ENCODE measurements at regions not wholly inside any gene's neighbourhood (a gene's known extent, or its start where the extent isn't known, plus 50 kb on each side); places are given as distances from the start of the nearest gene placed in this dataset.

DNA sequence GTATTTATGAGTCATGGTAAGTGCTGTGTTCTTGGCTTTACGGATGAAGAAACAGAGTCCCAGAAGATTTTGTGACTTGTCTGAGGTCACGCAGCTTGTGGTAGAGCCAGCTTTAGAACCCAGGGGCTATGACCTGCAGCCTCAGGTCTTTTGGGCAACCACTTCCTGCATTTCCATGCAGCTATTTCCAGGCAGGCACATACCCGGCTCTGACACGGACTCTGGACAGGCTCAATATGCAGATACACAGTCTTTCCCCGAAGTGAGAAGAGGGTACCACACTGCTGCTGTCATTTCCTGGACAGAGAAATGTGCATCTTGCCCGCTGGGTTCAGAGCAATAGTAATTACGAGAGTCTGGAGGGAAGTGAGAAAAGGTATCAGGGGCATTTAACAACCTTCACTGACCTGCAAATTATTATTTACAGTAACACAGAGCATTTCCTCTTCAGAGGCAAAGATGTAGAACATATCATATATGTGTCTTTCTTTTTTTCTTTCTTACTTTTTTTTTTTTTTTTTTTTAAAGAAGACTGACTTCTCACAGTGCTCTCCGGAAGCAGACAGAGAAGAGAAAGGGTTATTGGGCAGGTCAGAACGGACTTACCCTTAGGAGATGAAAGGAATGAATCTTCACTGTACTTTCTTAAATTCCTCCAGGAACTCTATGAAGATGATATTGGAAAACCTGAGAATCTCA is 185.1 kb downstream of the CLIC5 start:
- no peak for DNase-seq (ENCODE audit: low read depth, low spot score)
- in situ Hi-C loops (cut with HindIII; ENCODE audit: low pct_unique_long_range_greater_than_20kb, low sequenced_read_pairs) = no loop called here

- no peak for DNase-seq (ENCODE audit: low read depth, low spot score)
- in situ Hi-C loops (cut with HindIII; ENCODE audit: low pct_unique_long_range_greater_than_20kb, low sequenced_read_pairs) = no loop called here
Measured at GRCh38 chr6:45829873-45830272, 185.8 kb downstream of the CLIC5 start.

DNA sequence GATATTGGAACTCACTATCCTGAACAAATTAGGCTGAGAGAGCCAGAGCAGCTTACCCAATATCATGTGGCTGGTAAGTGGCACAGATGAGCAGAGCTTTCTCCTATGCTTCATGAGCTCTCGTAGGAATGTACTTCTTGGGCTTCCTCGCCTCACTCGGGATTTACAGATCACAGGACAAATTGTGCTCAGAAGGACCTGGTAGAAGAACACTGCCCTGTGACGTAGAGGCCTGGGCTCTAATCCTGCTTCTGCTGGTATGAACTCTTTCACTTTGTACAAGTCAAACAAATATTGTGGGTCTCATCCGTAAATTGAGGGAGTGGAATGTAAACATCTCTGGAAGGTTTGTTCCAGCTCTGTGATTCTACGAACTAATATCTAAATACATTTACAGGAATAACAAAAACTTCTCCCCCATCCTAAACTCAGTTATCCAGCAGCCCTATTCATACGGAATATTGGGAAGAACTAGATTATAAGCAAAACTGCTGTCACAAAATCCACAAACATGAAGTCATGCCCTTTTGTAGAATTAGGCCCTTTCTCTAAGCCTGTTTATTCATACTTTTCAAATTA is 187.6 kb downstream of the CLIC5 start:
- DNase-seq (ENCODE audit: low read depth, low spot score) = no peak
- in situ Hi-C loops (cut with HindIII; ENCODE audit: low pct_unique_long_range_greater_than_20kb, low sequenced_read_pairs) = no loop called here

DNA sequence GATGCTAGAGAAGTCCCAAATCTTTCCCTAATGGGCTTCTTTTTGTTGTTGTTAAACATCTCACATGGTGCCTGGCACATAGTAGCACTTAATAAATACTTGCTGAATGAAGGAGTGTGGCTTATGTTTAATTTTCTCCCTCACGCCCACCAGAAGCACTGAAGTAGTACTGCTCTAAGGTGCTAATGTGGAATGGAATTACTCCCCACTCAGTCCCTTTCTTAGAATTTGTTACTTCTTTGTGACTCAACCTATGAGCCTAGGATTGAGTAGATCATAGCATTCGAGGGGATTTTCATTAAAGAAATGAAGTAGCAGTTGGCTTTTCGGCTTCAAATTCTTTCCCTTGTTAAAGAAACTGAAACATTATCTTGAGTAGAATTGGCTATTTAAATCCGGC is 192.8 kb downstream of the CLIC5 start:
- DNase-seq (ENCODE audit: low read depth, low spot score) = no peak
- in situ Hi-C loops (cut with HindIII; ENCODE audit: low pct_unique_long_range_greater_than_20kb, low sequenced_read_pairs) = no loop called here

- in situ Hi-C loops (cut with HindIII; ENCODE audit: low pct_unique_long_range_greater_than_20kb, low sequenced_read_pairs) = no loop called here
Measured at GRCh38 chr6:45822246-45822812, 193.3 kb downstream of the CLIC5 start.

DNA sequence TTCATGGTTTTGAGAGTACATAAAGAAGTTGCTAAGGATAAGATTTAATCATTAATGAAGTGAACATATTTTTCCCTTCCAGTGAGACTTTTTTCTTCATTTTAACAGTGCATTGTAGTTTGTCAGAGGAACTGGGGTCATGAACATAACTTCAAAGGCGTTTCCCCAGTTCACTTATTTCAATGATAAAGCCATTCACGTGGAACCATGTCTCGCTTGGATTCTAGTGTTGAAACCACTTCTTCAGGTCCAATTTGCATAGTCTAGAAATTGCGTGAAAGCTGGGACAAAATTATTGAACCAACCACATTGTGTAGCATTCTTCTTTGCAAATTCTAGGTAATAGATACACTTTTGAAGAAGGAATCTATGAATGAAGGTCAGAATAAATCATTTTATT is 197.0 kb downstream of the CLIC5 start:
- no peak for DNase-seq (ENCODE audit: low read depth, low spot score)
- in situ Hi-C loops (cut with HindIII; ENCODE audit: low pct_unique_long_range_greater_than_20kb, low sequenced_read_pairs) = no loop called here

More at GRCh38 chr6:45822246-45822812, 193.3 kb downstream of the CLIC5 start:
- DNase-seq (ENCODE audit: low read depth, low spot score) = no peak

DNA sequence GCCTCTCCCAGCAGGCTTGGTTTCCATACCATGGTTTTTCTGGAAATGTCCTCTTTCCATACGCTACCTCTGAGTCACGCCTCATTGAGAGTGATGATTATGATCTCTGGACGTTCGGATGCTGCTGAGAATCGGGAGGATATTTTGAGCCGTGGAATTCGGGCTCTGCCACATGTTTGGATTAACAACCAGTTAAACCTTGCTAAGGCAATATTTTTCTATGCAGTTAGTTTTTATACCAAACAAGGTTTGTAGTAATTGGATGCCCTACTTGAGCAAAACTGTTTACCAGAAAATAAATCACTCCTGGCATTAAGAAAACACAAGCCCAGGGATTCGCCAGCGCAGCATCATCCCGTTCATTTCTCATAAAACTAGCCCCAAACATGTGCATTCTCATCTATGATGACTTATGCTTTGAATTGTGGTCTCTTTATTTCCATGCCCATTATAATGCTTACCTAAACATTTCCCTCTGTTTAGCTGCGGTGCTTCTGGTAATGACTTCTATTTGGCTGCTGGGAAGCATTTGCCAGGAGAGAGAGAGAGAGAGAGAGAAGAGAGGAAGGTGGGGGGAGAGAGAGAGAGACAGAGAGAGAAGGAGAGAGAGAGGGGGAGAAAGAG is 198.9 kb downstream of the CLIC5 start:
- in situ Hi-C loops (cut with HindIII; ENCODE audit: low pct_unique_long_range_greater_than_20kb, low sequenced_read_pairs) = no loop called here

DNA sequence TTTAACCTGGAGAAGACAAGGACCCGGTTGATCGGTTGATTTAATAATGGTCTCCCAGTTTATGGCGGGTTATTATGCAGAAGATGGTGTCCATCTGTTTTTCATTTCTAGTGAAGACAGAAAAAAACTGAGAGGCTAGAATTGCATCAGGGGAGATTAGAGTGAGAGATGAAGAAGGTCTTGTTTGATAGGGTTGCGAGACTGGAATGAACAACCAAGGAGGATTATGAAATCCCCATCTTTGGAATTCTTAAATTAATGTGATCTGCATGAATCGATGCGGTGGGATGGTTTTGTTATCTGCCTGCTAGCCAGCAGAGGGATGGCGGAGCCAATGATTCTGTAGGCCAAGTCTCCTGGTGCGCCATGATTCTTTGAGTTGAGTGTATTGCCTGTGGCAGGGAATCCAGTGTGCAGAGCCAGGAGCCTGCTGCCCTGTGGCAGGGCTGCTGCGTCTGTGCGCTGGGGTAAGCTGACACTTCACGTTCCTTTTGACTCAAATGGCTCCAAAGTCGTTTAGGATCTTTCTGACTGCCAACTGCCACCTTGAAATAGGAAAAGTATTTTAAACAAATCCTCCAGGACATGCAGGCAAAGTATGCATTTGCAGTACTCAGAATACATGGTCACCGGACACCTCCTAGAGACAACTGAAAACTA is 200.1 kb downstream of the CLIC5 start:
- in situ Hi-C loops (cut with HindIII; ENCODE audit: low pct_unique_long_range_greater_than_20kb, low sequenced_read_pairs) = no loop called here
- no peak for DNase-seq (ENCODE audit: low read depth, low spot score)

More for the DNA sequence above, 198.9 kb downstream of the CLIC5 start:
- no peak for DNase-seq (ENCODE audit: low read depth, low spot score)

DNA sequence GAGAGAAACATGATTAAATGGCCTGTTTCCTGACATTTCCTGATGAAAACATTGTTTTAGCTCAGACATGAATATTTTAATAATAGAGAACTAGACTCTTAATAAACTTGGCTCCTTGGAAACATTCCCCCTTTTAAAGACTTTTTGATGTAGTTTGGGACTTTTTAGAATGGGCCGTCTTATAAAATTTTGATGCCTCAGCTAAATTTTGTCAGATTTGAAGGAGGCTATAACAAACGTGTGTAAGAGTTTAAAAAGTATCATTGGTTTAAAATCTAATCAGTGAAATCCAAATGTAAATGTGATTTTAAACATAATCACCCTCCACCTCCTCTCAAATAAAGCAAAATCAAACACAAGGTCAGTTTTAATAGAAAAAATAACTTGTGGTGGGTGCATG is 200.9 kb downstream of the CLIC5 start:
- DNase-seq (ENCODE audit: low read depth, low spot score) = no peak
- in situ Hi-C loops (cut with HindIII; ENCODE audit: low pct_unique_long_range_greater_than_20kb, low sequenced_read_pairs) = no loop called here

GRCh38 chr6:45813943-45814342 is 201.7 kb downstream of the CLIC5 start:
- no peak for DNase-seq (ENCODE audit: low read depth, low spot score)
- in situ Hi-C loops (cut with HindIII; ENCODE audit: low pct_unique_long_range_greater_than_20kb, low sequenced_read_pairs) = no loop called here

- in situ Hi-C loops (cut with HindIII; ENCODE audit: low pct_unique_long_range_greater_than_20kb, low sequenced_read_pairs) = no loop called here
- DNase-seq (ENCODE audit: low read depth, low spot score) = peak; percentile 91
Measured at GRCh38 chr6:45812922-45813321, 202.7 kb downstream of the CLIC5 start.

DNA sequence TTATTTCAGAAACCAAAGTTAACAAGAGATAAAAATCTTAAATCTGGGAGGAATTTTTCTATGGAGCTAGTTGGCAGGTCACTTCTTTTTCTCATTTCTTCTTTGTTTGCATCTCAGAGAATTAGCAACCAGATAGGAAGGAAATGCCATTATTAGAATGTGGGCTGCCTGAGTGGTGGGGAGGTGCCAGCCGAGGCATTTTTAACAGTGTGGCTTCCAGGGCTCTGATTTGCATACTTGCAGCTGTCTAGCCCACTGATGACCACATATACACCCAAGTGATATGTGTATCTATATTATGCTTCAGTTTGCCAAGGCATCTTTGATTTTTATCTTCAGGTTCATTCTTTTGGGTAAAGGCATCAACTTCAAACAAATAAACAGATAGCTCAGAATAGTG is 206.7 kb downstream of the CLIC5 start:
- in situ Hi-C loops (cut with HindIII; ENCODE audit: low pct_unique_long_range_greater_than_20kb, low sequenced_read_pairs) = no loop called here
- DNase-seq (ENCODE audit: low read depth, low spot score) = no peak

DNA sequence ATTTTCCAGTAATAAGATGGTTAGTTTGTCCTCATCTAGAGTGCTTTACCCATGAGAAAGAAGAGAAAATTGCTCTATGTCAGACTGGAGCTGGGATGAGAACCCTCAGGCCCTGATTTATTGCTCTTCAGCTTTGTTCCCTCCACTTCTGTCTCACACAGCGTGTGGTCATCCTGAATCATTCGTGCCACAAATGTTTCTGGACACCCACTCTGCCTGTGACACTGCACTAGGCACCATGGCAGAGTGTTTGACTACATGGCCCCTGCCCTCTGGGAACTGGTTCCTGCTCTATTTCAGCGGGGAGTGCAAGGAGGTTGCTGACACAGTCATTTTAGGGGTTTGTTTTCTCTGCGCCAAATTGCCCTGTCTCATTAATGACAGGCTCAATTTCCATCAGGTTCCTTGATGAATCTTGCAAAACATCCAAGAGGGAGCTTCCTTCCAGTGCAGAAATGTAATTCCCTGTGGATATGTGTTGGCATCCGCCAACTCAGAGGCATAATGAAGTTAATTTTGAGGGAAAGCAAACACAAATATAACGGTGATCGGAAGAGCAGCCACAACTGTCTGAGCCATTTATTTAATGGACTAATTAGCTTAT is 207.5 kb downstream of the CLIC5 start:
- no peak for DNase-seq (ENCODE audit: low read depth, low spot score)
- in situ Hi-C loops (cut with HindIII; ENCODE audit: low pct_unique_long_range_greater_than_20kb, low sequenced_read_pairs) = no loop called here

DNA sequence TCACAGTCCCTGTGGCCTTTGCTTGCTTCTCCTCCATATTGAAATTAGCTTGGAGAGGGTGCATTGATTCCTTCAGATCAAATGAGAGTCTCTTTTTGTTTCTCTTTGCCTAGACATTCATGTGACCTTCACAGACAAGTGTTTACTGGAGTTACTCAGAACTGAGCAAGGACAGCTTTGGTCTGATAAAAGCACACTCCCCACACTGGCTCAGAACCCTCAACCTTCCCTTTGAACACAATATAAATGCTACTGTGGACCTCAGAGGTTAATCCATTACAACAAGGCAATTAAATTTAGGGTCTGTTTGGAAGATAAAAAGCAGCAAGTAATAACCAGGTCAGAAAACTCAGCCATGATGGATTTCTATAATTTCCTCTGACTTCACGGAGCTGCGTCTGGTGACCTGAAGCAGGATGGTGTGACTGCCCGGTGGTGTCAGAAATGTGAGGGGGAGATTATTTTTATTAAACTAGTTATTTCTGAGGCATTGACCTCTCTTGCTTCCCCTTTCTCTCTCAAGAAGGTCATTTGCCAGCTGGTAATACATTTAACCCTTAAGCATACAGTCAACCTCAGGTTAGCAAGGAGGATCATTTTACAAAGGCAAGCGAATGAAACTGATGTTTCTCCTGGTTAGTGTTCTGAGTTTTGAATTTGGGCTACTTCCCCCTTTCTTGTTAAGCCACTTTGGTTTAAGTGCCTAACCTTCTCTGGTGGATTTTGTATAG is 208.2 kb downstream of the CLIC5 start:
- DNase-seq (ENCODE audit: low read depth, low spot score) = no peak
- in situ Hi-C loops (cut with HindIII; ENCODE audit: low pct_unique_long_range_greater_than_20kb, low sequenced_read_pairs) = no loop called here

DNA sequence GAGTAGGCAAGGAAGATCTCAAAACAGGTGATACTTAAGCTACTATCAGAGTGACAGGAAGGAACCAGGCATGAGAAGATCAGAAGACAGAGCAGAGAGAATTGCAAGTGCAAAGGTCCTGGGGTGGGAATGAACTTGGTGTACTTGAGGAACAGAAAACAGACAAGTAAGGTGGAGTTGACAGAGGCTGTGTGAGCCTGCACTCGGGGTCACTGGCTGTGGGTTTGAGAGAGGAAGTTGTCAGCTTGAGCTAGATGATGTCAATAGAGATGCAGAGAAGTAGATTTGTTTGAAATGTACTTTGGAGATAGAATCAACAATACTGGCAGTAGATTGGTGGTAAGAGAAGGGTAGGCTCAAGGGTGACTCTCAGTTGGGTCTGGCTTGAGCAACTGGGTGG is 209.5 kb downstream of the CLIC5 start:
- in situ Hi-C loops (cut with HindIII; ENCODE audit: low pct_unique_long_range_greater_than_20kb, low sequenced_read_pairs) = no loop called here
- DNase-seq (ENCODE audit: low read depth, low spot score) = no peak

GRCh38 chr6:45803071-45803470 is 212.6 kb downstream of the CLIC5 start:
- in situ Hi-C loops (cut with HindIII; ENCODE audit: low pct_unique_long_range_greater_than_20kb, low sequenced_read_pairs) = no loop called here

DNA sequence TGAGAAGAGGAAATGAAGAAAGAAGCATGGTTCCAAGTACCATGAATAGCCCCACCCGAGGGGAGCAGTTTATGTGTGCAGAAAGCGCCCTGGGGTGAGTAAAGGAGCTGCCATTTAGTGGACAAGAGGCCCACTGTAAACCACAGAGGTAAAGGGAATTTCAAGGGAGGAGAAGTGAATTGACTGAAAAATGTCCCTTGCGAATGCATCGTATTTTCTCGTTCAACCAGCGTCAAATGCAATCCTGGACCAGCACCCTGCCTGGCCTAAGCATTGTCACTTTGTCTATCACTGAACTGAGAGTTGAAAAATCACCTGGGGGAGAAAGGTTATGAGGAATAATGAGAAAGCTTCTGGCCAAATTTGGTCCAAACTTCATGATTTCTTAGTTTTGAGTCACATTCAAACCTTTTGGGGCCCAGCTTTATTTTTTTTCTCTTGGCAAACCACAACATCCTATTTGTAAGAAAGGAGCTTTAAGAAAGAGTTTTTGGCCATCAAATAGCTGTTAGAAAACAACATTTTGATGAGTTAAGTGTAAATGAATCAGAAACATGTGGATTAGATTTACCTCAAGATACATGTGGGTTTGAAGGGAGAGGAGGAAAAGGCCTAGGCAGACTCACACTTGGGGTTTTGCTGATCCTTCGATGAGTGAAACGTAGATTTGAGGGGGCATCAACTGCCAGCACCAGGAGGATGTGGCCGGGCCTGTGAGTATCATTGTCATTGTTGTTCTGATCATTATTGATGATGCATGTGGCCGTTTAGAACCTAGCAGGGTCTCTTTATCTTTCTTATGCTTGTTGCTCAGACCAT is 214.0 kb downstream of the CLIC5 start:
- peak; percentile 25 for DNase-seq (ENCODE audit: low read depth, low spot score)
- in situ Hi-C loops (cut with HindIII; ENCODE audit: low pct_unique_long_range_greater_than_20kb, low sequenced_read_pairs) = no loop called here

More at GRCh38 chr6:45803071-45803470, 212.6 kb downstream of the CLIC5 start:
- no peak for DNase-seq (ENCODE audit: low read depth, low spot score)
